ENCODE measurements at regions not wholly inside any gene's neighbourhood (a gene's known extent, or its start where the extent isn't known, plus 50 kb on each side); places are given as distances from the start of the nearest gene placed in this dataset.

GRCh38 chr3:117485841-117486240 is 776.3 kb downstream of the TUSC7 start:
- DNase-seq: no peak

GRCh38 chr3:117486719-117487716 is 777.4 kb downstream of the TUSC7 start:
- DNase-seq: no peak

DNA sequence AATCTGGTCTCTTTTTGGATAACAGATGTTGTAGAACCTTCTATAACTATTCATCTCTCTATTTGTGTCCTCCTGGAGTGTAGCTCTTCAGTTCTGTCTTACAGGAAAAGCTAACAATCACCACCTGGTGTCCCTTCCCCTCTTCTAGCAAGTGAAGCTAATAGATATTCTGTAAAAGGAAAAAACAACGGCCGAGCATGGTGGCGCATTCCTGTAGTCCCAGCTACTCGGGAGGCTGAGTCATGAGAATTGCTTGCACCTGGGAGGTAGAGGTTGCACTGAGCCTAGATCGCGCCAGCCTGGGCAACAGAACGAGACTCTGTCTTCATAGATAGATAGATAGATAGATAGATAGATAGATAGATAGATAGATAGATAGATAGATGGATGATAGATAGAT is 779.4 kb downstream of the TUSC7 start:
- no peak for DNase-seq

DNA sequence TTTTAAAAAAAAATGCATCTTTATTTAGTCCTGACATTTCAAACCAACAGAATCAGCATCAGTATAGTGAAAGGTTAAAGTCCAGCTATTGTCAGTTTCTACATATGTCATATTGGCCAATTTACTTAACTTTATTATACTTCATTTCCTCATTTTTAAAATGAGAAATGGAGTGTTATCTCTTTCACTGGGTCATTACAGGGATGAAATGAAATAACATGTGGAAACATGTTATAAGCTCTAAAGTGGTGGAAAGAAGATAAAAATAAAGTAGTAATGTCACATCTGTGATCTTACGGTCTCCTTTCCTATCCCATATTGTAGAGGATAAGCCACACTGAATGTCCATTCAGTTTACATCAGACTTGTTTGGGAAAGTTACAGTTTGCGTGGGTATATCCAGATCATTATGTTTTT is 780.1 kb downstream of the TUSC7 start:
- DNase-seq: no peak

DNA sequence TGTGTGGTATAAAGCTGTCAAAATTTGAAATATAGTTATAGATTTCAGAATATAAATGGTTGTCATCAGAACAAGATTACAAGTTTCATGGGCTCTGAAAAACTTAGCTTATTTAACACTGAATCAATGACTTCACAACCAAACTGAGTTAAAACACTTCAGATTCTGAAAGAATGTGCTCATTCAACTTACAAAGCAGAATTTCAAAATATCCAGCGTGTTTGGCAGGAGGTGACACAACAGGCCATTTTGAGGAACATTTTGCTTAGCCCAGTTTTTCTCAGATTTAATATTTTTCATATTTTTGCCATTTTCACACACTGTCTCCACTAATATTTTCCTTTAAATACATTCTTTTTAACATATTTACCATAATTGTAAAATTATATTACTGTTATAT is 781.1 kb downstream of the TUSC7 start:
- DNase-seq: no peak

DNA sequence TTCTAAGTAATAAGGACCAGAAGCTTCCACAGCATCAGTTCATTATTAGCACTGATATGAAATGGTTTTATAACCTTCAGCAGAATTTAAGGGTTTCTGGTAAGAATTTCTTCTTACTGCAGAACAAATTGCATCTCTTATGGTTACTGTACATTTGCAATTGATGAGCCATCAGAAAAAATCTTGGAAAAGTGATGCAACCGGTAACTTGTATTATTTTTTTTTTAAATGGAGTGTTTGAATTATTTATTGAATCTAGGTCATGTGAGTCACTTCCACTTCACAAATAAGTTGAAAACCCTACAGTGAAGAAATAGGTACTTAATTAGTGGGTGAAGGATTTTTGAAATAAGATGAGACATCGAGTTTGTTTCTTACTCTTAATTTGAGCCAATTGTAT is 786.0 kb downstream of the TUSC7 start:
- DNase-seq: no peak

DNA sequence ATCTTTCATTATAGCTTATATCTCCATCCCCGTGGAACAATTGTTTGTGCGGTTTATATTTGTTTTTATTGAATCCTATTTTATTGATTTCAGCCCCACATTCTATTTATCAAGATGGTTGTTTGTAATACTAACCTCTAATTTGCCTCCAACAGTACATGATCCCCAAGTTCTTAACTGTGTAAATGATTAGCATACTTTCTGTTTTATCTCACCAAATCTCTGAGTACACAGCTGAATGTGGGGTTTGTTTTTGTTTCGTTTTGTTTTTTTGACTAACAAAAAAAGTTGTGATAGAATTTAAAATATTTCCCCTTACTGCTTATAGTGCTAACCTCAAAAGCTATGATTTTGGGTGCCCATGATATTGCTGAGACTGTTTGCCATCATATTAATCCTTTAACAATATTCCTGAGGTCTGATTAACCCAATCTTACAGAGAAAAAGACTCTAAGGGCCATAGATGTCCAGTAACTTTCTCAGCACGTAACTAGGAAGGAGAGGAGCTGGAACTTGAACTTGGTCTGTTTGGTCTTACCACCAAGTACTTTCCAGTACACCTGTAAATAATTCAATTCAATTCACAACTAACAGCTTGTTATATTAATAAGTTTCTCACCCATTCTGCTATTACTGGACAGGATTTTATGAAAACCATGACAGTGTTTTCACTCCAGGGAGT is 789.8 kb downstream of the TUSC7 start:
- DNase-seq: no peak

- no peak for DNase-seq
Observed at GRCh38 chr3:117507958-117508357, 798.4 kb downstream of the TUSC7 start.

- DNase-seq: no peak
Observed at GRCh38 chr3:117509858-117510257, 800.3 kb downstream of the TUSC7 start.

DNA sequence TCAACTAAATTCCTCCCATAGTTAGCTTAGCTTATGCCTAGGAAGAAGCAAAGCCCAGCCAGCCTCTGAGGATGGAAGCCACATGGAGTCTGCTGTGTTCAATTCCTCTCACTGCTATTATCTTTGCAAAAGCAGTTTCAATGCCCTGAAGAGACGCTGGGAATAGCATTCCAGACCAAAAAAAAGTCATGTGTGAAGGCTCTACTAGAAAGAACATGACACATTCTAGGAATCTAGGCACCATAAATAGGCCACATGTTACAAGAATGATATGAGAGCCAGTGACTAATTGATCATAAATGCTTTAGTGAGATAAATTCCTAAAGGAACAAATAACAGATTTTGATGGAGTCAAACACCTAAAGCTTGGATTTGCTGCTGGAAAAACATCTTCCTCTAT is 800.8 kb downstream of the TUSC7 start:
- no peak for DNase-seq

- DNase-seq: no peak
Observed at GRCh38 chr3:117512975-117513374, 803.4 kb downstream of the TUSC7 start.

DNA sequence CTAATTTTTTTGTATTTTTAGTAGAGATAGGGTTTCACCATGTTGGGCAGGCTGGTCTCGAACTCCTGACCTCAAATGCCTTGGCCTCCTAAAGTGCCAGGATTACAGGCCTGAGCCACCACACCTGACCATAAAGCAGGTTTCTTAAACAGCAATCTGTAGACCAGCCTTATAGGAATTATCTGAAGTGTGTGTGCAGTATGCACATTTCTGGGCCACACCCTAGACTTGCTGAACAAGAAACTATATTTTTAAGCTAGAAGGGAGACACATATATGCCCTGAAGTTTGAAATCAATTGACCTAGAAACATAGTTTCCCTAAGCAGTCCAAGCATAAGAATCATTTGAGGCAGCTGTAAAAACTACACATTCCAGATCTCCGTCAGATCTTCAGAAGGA is 805.7 kb downstream of the TUSC7 start:
- no peak for DNase-seq

- no peak for DNase-seq
Observed at GRCh38 chr3:117518364-117518763, 808.8 kb downstream of the TUSC7 start.

DNA sequence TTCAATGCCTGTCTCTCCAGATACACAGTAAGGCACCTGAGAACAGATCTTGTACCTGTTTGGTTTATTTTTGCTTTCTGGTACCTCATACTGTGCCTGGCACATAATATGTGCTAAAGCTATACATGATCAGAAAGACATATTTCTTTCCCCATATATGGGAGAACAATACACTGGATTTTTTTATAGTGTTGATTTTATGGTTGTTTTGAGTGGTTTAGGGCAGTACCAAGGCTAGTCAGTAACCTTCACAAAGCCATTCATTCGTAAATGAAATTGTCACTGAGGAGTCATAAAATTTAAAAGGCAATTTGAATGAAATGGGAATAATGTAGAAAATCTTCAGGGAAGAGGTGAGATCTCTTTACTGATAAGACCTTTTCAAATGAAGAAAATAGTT is 810.2 kb downstream of the TUSC7 start:
- no peak for DNase-seq

DNA sequence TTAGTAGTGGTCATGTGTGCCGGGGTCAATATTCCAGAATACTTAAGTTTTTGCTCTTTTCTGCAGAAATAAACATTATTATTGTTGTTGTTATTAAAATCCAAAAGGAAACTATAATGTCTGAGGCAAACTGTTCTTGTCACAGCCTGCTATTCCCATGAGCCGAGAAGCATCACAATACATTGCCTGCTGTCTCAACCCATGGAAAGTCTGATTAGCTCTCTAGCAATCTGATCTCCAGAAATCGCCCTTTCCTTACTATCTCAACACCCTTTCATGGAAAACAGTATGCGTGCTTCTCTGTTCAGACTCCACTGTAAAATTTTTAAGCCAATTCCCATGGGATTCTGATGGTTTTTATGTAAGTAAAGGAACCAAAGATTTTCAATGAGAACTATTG is 811.0 kb downstream of the TUSC7 start:
- no peak for DNase-seq

- DNase-seq: no peak
Observed at GRCh38 chr3:117523418-117523817, 813.8 kb downstream of the TUSC7 start.

DNA sequence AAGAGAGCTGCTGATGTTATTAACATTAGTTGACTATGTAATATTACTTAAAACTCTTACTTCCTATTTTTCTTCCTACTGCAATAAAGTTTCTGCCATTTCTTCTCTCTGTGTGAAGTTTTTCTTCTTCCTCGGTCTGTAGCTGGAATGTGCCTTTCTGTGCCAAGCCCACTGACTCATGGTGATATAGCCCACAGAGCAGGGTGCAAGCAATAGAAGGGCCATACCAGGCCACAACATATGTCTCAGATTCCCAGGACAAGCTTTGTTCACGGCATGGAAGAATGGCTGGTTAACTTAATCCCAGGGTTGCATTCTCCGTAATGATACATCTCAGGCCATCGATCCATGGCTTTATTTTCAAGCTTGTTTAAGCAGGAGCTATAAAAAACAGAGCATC is 815.3 kb downstream of the TUSC7 start:
- DNase-seq: no peak

DNA sequence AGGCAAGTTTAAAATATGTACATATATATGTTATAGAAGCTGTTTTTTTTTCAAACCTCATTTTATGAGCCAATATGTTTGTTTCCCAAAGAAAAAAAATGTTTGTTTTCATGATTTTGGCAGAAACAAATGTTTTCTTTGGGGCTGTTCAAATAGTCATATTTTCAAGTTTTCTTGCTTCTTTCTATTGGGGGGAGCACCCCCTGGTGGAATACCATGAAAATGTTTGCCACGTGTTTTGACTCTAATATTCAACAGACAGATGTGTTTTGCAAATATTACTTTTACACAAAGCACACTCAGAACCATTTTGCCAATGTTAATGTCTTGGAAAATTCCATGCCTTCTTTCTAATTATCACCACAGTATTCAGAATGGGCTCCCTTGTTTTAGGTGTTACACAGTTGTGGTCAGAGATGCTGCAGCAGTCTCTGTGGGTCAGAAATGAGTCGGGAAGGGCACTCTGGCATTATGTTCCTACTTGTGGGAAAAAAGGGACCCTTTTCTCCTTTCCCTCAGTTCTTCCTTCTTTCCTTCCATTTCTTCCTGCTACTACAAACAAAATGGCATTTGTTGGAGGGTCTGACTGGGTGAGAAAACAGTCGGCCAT is 817.0 kb downstream of the TUSC7 start:
- DNase-seq: no peak

- no peak for DNase-seq
Observed at GRCh38 chr3:117527346-117527745, 817.8 kb downstream of the TUSC7 start.

DNA sequence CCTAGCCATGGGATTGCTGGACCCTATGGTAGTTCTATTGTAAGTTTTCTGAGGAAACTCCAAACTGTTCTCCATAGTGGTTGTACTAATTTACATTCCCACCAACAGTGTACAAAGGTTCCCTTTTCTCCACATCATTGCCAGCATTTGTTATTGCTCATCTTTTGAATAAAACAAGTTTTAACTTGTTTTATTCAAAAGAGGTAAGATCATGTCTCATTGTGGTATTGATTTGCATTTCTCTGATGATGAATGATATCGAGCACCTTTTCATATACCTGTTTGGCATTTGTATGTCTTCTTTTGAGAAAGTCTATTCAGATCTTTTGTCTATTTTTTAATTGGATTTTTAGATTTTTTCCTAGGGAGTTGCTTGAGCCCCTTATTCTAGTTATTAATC is 819.1 kb downstream of the TUSC7 start:
- DNase-seq: no peak

DNA sequence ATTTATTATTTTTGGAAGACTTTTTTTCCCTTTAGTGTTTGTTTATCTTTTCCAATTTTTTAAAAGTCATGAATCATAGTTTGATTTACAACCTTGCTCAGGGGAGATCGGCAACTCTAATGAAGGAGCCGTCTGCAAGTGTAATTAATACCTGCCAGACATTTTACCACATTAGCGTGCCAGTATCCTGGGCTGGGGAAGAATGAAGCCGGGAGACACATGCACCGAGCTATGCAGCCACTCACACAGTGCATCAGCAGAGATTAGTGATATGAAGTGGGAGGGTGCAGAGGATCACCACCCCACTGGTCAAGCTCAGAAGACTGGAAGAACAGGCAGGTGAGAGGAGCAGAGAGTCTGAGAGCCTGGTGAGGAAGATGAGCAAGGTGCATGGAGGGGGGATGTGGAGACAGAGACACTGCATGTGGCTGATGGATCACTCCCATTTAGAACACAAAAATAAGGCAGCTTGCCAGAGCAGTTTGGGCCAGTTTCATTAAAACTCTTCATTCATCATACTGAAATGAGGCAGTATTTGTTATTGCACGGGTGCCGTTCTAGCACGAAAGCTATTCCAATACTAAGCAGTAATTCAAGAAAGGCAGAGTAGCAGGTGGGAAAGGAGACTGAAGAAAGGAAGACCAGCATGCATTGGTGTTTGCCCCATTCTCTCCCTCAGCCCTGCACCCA is 821.6 kb downstream of the TUSC7 start:
- DNase-seq: no peak

- no peak for DNase-seq
Observed at GRCh38 chr3:117532268-117532667, 822.7 kb downstream of the TUSC7 start.

- DNase-seq: no peak
Observed at GRCh38 chr3:117534138-117534537, 824.6 kb downstream of the TUSC7 start.
